ENCODE measurements at regions not wholly inside any gene's neighbourhood (a gene's known extent, or its start where the extent isn't known, plus 50 kb on each side); places are given as distances from the start of the nearest gene placed in this dataset.

DNA sequence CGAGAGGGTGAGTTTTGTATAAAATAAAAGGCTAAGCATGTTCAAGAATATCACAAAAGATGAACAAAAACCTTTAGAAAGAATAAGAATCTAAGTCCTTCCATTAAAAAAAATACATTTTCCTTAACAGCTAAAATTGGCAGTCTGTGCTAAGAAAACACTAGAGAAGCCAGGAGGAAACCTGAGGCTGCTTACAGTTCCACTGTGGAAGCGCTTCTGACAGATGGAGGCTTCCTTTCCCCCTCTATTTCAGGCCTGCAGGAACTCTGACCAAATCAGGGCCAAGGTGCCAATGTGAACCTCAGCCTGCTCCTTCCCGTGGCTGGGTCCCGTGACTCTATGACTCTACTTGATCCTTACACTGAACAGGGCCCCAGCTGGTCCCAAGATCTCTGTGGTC, 108.1 kb upstream of the ARHGAP28 start:
- Histone ChIP-seq H3K4me3 (ENCODE audit: low read depth in 1 of 3, low read length in 3 of 3) (no peak overlapping the region), H3K9me3 (ENCODE audit: control insufficient read depth in 4 of 4, low read length in 3 of 4) (no peaks in the 10 kb centered on the region), H3K27ac (ENCODE audit: low read depth in 1 of 2, low read length in 2 of 2) (no peak overlapping the region), H3K4me1 (ENCODE audit: control insufficient read depth in 4 of 4, insufficient read depth in 4 of 4, low read length in 3 of 4) (no peaks in the 10 kb centered on the region), H3K9ac (ENCODE audit: low read depth in 1 of 2, low read length in 2 of 2) (no peak overlapping the region), H3K27me3 (ENCODE audit: control insufficient read depth in 4 of 4, insufficient read depth in 4 of 4, low read length in 3 of 4) (no peaks in the 10 kb centered on the region), H3K36me3 (ENCODE audit: control insufficient read depth in 4 of 4, insufficient read depth in 3 of 4, low read depth in 1 of 4, low read length in 3 of 4) (no peaks in the 10 kb centered on the region)
- no peak for DNase-seq (ENCODE audit: low spot score)
- WGBS = 86% methylated on average over 4 of the region's 4 CpGs
- no peak for TF ChIP-seq ATF3 (IDR thresholded peaks at IDR 0.05)
- no peak for TF ChIP-seq REST (IDR thresholded peaks at IDR 0.05)
- TF ChIP-seq, protein P1, sequence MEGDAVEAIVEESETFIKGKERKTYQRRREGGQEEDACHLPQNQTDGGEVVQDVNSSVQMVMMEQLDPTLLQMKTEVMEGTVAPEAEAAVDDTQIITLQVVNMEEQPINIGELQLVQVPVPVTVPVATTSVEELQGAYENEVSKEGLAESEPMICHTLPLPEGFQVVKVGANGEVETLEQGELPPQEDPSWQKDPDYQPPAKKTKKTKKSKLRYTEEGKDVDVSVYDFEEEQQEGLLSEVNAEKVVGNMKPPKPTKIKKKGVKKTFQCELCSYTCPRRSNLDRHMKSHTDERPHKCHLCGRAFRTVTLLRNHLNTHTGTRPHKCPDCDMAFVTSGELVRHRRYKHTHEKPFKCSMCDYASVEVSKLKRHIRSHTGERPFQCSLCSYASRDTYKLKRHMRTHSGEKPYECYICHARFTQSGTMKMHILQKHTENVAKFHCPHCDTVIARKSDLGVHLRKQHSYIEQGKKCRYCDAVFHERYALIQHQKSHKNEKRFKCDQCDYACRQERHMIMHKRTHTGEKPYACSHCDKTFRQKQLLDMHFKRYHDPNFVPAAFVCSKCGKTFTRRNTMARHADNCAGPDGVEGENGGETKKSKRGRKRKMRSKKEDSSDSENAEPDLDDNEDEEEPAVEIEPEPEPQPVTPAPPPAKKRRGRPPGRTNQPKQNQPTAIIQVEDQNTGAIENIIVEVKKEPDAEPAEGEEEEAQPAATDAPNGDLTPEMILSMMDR (IDR thresholded peaks at IDR 0.05; ENCODE audit: low read depth, low read length, missing input control) = no peak
- TF ChIP-seq EGR1 (IDR thresholded peaks at IDR 0.05; ENCODE audit: low read depth in 2 of 2) = no peak
- no peak for TF ChIP-seq MAX (IDR thresholded peaks at IDR 0.05)
- no peak for TF ChIP-seq RAD21 (IDR thresholded peaks at IDR 0.05)
- TF ChIP-seq HNF4A (conservative IDR thresholded peaks at IDR 0.05) = no peak
- TF ChIP-seq SP1 (IDR thresholded peaks at IDR 0.05) = no peak
- TF ChIP-seq RXRA (IDR thresholded peaks at IDR 0.05) = no peak
- no peak for TF ChIP-seq NR2F2 (IDR thresholded peaks at IDR 0.05)
- TF ChIP-seq HNF4G (IDR thresholded peaks at IDR 0.05) = no peak
- TF ChIP-seq, protein P2, sequence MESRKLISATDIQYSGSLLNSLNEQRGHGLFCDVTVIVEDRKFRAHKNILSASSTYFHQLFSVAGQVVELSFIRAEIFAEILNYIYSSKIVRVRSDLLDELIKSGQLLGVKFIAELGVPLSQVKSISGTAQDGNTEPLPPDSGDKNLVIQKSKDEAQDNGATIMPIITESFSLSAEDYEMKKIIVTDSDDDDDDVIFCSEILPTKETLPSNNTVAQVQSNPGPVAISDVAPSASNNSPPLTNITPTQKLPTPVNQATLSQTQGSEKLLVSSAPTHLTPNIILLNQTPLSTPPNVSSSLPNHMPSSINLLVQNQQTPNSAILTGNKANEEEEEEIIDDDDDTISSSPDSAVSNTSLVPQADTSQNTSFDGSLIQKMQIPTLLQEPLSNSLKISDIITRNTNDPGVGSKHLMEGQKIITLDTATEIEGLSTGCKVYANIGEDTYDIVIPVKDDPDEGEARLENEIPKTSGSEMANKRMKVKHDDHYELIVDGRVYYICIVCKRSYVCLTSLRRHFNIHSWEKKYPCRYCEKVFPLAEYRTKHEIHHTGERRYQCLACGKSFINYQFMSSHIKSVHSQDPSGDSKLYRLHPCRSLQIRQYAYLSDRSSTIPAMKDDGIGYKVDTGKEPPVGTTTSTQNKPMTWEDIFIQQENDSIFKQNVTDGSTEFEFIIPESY (IDR thresholded peaks at IDR 0.05) = no peak
- TF ChIP-seq TAF1 (conservative IDR thresholded peaks at IDR 0.05) = no peak
- TF ChIP-seq FOXA2 (IDR thresholded peaks at IDR 0.05) = no peak

DNA sequence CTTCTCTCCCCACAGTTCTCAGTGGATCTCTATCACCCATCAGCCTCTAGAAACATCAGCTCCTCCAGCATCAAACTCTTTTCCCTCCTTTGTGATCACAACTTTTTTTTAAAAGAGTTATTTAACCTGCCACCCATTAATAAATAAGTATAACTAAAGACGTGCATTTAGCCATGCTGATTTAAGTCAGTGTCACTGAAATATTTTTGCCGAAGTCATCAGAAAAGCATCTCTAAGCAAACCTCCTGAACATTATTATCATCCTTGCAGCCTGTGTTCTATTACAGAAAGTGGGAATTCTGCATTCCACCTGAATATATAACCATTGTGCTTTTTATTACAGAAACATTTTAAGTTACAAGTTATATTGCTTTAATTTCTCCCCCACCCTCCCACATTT, 106.2 kb upstream of the ARHGAP28 start:
- Histone ChIP-seq H3K4me1 (ENCODE audit: control insufficient read depth in 4 of 4, insufficient read depth in 4 of 4, low read length in 3 of 4) (no peaks in the 10 kb centered on the region), H3K4me3 (ENCODE audit: low read depth in 1 of 3, low read length in 3 of 3) (no peak overlapping the region), H3K9ac (ENCODE audit: low read depth in 1 of 2, low read length in 2 of 2) (no peak overlapping the region), H3K27me3 (ENCODE audit: control insufficient read depth in 4 of 4, insufficient read depth in 4 of 4, low read length in 3 of 4) (no peaks in the 10 kb centered on the region), H3K9me3 (ENCODE audit: control insufficient read depth in 4 of 4, low read length in 3 of 4) (no peaks in the 10 kb centered on the region), H3K36me3 (ENCODE audit: control insufficient read depth in 4 of 4, insufficient read depth in 3 of 4, low read depth in 1 of 4, low read length in 3 of 4) (no peaks in the 10 kb centered on the region), H3K27ac (ENCODE audit: low read depth in 1 of 2, low read length in 2 of 2) (no peak overlapping the region)
- WGBS = 72% methylated on average over 2 of the region's 2 CpGs
- no peak for DNase-seq (ENCODE audit: low spot score)
- TF ChIP-seq RAD21 (IDR thresholded peaks at IDR 0.05) (no peak), HNF4A (conservative IDR thresholded peaks at IDR 0.05) (no peak), SP1 (IDR thresholded peaks at IDR 0.05) (no peak), NR2F2 (IDR thresholded peaks at IDR 0.05) (no peak), FOXA2 (IDR thresholded peaks at IDR 0.05) (no peak), RXRA (IDR thresholded peaks at IDR 0.05) (no peak), HNF4G (IDR thresholded peaks at IDR 0.05) (no peak), JUND (IDR thresholded peaks at IDR 0.05) (no peak), TAF1 (conservative IDR thresholded peaks at IDR 0.05) (no peak), MAX (IDR thresholded peaks at IDR 0.05) (no peak), REST (IDR thresholded peaks at IDR 0.05) (no peak)
- TF ChIP-seq, protein P1 (IDR thresholded peaks at IDR 0.05; ENCODE audit: low read depth, low read length, missing input control) = no peak
